Activated effector memory CD4-positive, alpha-beta T cell treated with anti-CD3 and anti-CD28 coated beads, Interleukin-2, amount 50 U/mL, for 16 hours (primary cell): ENCODE measurements at regions not wholly inside any gene's neighbourhood (a gene's known extent, or its start where the extent isn't known, plus 50 kb on each side); places are given as distances from the start of the nearest gene placed in this dataset.
"Not testable (repeated sequence)": the region's sequence is repeated elsewhere in the genome, so short reads cannot be mapped to it uniquely, and the experiment has no call there.

Experiments used
- DNase-seq: peaks from one replicate; pipeline ENCODE4 v3.0.0-alpha.2; 2020

DNA sequence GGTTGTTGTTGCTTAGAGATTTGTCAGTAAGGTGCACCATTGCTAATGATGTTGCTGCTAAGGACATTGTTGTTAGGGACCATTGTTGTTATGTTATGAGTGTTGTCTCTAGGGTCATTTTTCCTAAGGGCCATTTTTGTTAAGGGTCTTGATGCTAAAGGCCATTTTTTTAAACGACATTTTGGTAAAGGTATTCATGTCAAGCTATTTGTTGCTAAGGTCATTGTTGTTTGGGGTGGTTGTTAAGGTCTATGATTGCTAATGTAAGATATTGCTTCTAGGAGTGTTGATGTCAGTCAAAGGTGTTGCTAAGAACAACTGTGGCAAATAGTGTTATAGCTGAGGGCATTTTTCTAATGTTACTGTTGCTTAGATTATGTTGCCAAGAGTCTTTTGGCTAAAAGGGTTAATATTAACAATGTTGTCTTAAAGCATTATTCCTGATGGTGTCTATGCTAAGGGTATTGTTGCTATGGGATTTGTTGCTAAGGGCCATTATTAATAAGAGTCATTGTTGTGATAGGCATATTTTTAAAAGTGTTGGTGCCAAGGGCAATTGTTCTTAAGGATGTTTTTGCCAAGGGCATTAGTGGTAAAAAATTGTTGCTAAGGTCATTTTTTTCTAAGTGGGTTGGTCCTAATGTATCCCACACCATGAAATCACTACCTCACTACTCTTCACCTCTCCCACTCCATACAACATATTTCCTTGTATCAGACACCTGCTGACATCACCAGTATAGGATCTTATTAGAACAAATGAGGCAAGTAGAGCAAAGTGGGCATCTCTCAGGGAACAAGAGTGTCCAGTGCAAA is 56.2 kb downstream of the SPATA31A6 start:
- not testable (repeated sequence) for DNase-seq

DNA sequence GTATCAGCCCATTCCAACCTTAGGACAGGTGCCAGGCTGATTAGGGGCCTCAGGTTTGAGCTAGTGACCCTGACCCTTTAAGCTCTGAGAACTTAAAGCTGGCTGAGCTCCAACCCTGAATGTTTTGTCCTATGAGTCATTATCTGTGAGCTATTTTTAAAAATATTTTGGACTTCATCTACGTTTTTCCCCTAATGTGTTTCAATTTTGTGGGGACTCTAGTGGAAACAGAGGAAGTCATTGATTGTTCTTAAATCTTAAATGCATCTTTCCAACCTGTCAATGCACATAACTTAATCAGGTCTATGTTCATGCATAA is 56.8 kb downstream of the SPATA31A6 start:
- DNase-seq: not testable (repeated sequence)

DNA sequence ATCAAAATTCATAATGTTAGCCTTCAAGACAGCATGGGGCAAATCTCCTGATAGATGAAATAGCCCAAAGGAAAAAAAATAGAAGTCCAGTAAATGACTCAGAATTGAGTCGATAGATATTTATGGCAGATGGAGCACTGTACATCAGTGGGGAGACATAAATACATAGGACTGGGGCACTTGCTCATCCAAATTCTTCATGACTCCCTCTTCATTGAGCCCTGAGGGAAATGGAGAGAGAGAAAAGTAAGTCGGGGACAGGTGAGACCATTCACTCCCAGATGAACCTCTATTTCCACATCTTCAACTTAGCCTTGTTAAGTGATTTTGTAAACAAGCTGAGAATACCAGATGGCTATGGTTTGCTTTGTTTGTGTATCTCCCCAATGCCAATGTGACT is 59.8 kb downstream of the SPATA31A6 start:
- not testable (repeated sequence) for DNase-seq

DNA sequence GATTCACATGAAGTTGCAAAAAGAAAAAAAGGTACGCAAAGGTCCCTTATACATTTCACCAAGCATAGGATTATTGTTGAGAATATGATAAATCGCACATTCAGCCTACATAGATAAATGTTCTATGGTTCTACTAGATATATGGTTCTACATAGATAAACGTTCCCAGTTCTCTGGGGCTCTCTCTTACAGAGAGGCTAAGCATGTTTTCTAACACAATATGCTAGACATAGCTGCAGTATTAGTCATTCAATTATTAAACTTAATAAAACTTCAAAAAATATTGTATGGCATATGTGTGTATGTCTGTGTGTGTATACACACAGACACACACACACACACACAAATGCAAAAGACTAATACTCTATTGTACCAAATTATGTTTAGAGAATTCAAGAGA is 60.4 kb downstream of the SPATA31A6 start:
- not testable (repeated sequence) for DNase-seq

DNA sequence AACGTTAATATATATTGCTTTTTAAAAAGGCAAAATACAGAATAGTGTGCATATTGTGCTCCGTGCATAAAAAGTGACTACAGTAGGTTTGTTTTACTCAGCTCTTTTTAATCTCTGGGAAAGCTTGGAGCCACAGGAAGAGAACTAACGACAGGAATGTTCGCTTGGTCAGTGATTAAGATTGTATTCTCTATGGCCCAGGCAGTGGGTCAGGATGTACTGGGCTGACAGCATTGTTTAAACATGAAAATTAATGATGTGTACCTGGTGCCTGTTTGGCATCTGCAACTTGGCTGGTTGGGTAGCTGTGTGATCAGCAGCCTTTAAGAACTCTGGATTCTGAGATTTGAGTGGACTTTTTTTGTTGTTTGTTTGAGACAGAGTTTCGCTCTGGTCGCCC is 85.3 kb downstream of the SPATA31A6 start:
- DNase-seq: not testable (repeated sequence)

DNA sequence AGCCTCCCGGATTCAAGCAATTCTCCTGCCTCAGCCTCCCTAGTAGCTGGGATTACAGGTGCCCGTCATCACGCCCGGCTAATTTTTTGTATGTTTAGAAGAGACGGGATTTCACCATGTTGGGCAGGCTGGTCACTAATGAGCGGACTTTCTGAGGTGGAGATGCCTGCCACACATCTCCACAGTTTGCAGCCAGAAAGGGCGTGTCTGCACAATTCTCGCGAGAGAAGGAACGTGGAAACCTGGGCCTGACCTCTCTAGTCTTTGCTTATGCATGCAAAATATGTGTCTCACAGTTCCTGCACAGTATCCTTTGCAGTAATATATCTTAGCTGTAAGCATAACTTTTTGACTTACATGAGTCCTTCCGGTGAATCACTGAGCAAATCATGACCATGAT is 85.7 kb downstream of the SPATA31A6 start:
- DNase-seq: not testable (repeated sequence)

DNA sequence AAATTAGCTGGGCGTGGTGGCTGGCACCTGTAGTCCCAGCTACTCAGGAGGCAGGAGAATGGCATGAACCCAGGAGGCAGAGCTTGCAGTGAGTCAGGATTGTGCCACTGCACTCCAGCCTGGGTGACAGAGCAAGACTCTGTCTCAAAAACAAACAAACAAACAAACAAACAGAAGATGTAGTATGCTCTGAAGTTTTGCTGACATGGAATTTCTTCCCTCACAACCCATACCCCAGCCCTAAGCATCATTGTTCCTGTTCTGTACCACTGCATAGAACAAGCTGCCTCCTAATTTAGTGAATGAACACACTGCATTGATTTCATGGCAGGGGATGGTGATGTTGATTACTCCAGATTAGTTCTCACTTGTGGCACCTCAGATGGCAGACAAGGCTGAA is 89.7 kb downstream of the SPATA31A6 start:
- DNase-seq: not testable (repeated sequence)

DNA sequence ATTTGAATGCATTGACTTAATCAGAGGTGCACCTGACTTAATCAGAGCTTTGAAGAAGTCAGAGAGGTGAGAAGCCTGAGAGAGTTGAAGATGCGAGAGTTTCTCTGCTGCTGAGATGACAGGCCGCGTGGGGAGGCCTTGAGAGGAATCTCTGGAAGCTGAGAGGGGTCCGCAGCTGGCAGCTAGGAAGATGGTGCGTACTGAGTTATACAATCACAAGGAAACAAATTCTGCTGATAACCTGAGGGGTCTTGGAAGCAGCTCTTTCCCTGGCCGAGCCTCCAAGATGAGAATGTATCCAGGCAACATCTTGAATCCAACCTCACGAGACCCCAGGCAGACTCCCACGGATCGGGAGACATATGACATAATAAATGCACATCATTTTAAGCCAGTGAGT is 91.7 kb downstream of the SPATA31A6 start:
- no peak for DNase-seq

DNA sequence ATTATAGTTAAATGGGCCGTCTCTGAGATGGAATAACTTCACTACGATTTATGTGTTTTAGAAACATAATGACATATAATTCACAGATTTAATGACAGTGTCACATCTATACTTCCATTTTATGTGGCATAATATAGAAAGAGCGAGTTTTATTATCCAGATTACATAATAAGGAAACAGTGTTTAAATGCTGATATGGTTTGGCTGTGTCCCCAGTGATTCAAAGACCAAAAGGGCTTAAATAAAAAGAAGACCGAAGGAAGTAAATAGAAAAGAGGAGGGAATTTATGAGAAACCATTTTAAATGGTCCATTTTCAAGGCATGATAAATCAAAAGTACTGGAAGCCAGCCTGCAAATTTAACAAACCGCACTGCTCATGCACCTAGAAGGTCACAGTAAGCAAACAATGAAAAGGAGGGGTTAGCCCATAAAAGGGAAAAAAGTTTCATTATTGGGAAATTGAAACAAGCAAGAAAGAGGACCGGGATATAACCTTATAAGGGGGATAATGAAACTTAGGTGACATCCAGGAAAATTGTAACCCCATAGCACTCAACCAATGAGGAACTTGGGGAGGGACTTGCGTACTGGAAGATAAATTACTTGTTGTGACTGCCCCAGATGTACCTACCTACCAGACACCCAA is 99.2 kb downstream of the SPATA31A6 start:
- DNase-seq: not testable (repeated sequence)

DNA sequence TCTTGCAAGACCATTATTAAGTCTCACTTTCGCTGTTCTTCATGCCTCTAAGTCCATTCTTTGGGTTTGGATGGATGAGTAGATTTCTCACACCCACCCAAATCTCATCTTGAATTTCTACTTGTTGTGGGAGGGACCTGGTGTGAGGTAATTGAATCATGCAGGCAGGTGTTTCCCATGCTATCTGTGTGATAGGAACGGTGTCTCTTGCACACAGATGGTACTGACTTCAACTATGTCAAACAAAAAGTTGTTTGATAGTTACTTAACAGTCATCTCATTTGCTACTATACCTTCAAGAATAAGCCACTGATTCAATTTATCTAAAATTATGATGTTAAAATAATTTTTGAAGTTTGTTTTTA is 99.7 kb downstream of the SPATA31A6 start:
- not testable (repeated sequence) for DNase-seq

DNA sequence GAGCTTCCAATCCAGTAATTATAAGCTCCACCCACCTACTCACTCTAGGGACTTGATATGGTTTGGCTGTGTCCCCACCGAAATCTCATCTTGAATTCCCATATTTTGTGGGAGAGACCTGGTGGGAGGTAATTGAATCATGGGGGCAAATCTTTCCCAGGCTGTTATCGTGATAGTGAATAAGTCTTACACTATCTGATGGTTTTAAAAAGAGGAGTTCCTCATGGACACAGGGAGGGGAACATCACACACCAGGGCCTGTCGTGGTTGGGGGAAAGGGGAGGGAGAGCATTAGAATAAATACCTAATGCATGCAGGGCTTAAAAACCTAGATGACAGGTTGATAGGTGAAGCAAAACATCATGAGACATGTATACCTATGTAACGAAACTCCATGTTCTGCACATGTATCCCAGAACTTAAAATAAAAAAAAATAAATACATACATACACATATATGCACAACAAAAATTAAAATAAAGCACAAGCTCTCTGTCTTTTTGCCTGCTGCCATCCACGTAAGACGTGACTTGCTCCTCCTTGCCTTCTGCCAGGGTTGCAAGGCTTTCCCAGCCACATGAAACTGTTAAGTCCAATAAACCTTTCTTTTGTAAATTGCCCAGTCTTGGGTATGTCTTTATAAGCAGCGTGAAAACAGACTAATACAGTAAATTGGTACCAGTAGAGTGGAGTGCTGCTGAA is 102.8 kb downstream of the SPATA31A6 start:
- DNase-seq: not testable (repeated sequence)

DNA sequence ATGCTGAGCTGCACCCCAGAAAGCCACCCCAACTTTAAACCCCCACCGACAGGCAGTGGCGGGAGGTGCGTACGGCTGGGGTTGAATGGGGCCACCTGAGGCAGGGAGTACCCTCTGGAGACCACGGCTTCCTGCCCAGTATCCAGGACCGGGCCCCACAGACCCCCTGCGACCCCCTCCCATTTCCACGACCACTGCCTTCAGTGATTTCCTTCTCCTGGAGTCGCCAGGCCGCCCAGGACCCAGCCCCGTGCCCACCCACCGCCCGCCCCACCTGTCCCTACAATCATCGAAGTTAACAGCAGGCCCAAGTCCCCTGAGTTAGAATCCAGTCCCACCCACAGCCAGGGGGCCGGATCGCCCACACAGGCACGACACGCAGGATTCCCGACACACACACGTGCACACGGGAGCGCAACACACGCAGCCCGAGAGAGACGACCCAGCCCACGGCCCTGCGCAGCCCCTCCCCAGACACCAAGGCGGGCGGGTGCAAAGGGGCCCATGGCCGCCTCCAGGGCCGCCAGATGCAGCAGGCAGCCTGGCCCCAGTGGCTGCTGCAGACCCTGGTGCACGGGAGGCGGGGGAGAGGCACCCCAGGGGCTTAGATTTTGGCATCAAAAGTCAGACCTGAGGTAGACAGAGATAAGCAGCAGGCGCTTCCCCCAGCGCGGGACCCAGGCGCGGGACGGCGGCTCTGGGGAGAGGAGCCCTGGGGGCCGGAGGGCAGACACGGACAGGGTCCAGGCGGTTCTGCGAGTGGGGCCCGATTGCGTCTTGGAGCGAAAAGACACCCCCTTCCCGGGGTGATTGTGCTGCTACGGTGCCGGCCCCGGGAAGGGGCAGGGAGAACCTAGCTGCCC is 104.8 kb downstream of the SPATA31A6 start:
- DNase-seq: not testable (repeated sequence)

DNA sequence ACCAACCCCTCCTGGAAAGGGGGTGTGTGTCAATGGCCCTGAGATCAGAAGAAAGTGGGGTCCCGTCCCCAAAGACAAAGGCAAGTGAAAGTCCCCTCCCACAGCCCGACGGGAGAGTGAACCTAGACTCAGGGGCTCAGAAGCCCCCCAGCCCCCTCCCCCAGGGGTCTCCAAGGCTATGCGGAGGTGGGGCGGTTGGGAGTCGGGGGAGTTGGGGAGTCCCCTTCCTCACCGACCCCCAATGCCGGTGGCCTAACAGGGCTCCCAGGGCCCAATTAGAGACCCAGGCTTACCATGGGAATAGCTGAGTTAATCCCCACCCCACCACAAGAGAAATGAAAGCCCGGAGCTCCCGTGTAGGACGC is 105.4 kb downstream of the SPATA31A6 start:
- not testable (repeated sequence) for DNase-seq

DNA sequence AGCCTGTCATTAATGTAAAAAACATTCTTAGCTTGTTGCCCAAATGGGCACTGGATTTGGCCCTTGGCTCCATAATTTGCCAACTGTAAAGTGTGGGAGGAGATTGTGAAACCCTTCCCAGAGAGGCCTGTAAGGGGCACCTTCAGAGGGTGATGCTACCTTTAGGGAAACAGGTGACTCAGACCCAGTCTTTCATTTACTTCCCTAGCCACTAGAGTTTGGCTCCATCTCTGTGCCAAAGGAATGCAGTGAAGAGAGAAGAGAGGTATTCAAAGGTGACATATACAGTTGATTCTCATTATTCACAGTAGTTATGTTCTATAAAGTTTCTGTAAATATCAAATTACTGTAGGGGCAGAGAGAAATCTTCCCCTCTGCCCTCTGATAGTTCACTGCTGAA is 116.7 kb downstream of the SPATA31A6 start:
- not testable (repeated sequence) for DNase-seq

DNA sequence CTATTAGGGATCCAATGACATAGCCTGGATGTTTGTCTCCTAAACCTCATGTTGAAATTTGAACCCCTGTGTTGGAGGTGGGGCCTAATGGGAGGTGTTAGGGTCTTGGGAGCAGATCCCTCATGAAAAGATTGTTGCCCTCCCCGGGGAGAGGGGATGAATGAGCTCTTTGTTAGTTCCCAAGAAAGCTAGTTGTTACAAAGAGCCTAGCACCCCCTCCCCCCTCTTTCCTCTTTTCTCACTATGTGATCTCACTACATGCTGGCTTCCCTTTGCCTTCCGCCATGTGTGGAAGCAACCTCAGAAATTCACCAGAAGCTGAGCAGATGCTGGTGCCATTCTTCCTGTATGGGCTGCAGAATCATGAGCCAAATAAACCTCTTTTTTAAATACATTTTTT is 123.2 kb downstream of the SPATA31A6 start:
- DNase-seq: not testable (repeated sequence)

DNA sequence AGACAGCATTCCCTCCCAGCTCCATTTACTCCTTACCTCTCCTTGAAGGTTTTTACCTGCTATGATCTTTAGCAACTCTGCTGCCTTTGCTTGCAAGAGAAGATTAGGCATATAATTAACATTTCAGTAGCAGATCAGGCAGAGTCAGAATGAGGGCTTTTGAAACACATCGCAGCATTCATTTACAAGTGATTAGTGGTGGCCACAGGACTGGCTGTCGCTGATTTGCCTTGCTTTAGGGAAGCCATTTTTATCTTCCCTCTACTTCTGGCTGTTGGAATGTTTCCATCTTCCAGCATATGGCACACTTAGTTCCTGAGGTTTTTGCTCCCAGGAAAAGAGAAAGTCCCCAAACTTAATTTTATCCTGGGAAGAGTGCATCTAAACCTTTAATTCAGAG is 124.0 kb downstream of the SPATA31A6 start:
- DNase-seq: not testable (repeated sequence)

DNA sequence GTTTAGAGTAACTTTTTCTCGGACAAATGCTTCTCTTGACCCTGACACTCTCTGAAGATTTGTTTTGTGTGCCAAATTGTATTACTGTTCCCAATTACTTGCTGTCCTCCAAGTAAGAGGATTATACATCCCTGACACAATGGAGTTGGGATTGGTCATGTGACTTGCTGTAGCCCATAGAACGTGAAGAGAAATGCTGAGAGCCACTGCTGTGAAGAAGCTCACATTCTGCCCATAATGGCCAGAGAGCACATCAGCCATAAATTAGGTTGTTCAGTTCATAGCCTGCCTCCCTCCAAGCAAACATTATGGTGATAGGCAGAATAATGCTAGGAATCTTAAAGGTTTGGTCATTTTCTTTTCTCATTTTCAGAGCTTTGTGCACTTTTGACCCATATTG is 127.5 kb downstream of the SPATA31A6 start:
- DNase-seq: not testable (repeated sequence)

DNA sequence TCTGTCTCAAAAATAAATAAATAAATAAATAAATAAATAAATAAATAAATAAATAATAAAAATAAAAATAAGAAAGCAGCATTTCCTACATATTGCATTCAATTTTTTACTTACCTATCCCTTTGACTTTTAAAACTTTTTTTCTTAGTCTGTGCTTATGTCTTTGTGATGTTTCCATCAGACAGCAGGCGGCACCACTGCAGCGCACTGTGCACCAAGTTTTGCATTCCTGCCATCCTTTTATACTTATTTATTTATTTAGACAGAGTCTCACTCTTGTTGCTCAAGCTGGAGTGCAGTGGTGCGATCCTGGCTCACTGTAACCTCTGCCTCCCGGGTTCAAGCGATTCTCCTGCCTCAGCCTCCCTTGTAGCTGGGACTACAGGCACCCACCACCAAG is 132.6 kb downstream of the SPATA31A6 start:
- DNase-seq: not testable (repeated sequence)

DNA sequence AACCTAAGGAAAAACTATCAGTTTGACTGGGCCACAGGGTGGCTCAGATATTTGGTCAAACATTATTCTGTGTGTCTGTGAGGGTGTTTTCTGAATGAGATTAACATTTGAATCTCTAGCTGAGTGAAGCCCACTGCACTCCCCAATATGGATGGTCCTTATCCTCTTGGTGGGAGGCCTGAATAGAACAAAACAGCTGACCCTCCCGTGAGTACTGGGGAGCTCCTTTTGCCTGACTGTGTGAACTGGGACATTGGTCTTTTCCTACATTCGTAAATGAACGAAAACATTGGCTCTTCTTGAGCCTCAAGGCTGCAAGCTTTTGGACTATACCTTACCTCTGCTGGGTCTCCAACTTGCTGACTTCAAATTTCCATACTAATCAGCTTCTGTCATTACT is 134.2 kb downstream of the SPATA31A6 start:
- not testable (repeated sequence) for DNase-seq

DNA sequence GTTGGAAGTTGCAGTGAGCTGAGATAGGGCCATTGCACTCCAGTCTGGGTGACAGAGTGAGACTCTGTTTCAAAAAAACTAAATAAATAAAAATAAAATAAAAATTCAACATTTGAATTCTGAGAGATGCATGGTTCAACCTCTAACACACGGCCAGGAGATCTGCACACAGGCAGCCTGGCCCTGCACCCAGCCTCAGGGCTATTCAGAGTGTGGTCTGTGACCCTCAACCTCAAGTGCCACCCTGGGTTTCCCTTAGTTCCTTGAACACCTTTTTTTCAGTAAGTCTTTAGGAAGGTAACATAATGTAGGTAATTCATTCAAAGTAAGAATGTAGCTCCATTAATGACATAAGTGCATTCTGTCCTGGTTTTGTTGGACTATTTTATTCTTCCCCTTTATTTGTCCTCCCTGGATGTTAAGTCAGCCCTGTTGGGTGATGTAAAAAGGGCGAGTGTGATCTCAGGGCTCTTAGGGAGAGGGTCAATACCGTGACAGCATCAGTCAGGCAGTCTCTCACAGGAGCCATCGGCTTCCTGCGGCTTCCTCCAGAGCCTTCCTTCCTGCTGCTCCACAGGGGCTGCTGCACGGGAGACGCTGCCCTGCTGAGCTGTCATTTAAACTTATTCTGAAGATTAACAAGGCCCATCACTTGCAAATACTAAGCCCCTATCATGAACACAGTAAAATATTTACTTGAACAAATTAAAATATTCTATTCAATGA is 139.8 kb downstream of the SPATA31A6 start:
- DNase-seq: not testable (repeated sequence)

DNA sequence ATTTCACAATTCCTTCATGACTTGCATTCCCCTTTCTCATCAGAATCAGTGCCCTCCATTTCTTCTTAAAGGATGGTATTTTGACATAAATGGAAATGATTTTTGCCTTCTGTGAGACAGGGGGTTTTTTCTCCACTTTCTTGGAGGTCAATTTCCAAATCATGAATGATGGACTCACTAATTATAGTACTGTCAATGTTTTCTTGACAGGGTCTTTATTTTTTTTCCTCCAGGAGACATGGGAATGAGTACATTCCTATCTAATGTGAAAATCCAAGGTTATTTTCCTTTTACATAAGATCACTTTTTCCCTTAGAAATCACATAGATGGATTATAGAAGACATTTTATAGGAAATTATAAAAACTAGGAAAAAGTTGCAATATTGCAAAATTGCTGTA is 141.7 kb downstream of the SPATA31A6 start:
- DNase-seq: not testable (repeated sequence)

DNA sequence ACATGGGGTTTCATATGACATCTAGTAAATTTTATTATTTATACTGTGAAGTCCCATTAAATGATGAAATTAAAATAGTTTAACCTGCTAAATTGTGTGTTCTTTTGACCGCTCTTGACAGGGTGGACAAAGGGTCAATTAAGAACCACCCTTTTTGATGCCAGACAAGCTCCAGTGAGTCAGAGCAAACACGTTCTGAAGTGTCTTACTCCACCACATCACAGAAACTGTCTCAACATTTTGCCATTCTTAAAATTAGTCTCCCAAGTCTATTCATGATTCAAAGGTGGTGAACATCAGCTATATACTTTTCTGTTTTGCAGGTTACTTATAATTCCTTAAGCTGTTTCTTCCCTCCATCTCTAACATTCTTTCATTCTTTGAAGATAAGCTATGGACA is 142.1 kb downstream of the SPATA31A6 start:
- DNase-seq: not testable (repeated sequence)
